ENCODE measurements at regions not wholly inside any gene's neighbourhood (a gene's known extent, or its start where the extent isn't known, plus 50 kb on each side); places are given as distances from the start of the nearest gene placed in this dataset.
A peak's percentile ranks its signal among the peaks of the same experiment; 100 is the strongest.
"Not testable (repeated sequence)": the region's sequence is repeated elsewhere in the genome, so short reads cannot be mapped to it uniquely, and the experiment has no call there.

GRCh38 chr7:69067397-69067796 is 530.9 kb upstream of the AUTS2 start:
- Histone ChIP-seq H3K9me3 (no peaks in the 10 kb centered on the region), H3K36me3 (no peaks in the 10 kb centered on the region), H3K27me3 (replicated peaks; ENCODE audit: insufficient read depth) (no peaks in the 10 kb centered on the region), H3K4me3 (no peak overlapping the region), H3K27ac (no peak overlapping the region), H3K4me1 (replicated peaks) (no peaks in the 10 kb centered on the region)
- intact Hi-C loops (cut with DNase I): no loop called here
- TF ChIP-seq POLR2AphosphoS5 (IDR thresholded peaks at IDR 0.05): no peak
- peak in 3 of 4 experiments; percentile 25 to 43 (median 28) for TF ChIP-seq CTCF (IDR thresholded peaks at IDR 0.05)
- peak; percentile 34 for DNase-seq (ENCODE audit: low spot score)
- 22% methylated on average over 3 of the region's 3 CpGs for WGBS

- 86% methylated on average over 3 of the region's 3 CpGs for WGBS
- intact Hi-C loops (cut with DNase I): no loop called here
- H3K27ac ChIP-seq: no peak overlapping the region
- no peak for TF ChIP-seq POLR2A (IDR thresholded peaks at IDR 0.05)
- no peak for TF ChIP-seq CTCF (IDR thresholded peaks at IDR 0.05)
- TF ChIP-seq POLR2AphosphoS5 (IDR thresholded peaks at IDR 0.05): no peak
- no peaks in the 10 kb centered on the region for H3K27me3 ChIP-seq (replicated peaks; ENCODE audit: insufficient read depth)
- H3K4me1 ChIP-seq (replicated peaks): no peaks in the 10 kb centered on the region
- no peaks in the 10 kb centered on the region for H3K9me3 ChIP-seq
- H3K36me3 ChIP-seq: no peaks in the 10 kb centered on the region
- DNase-seq (ENCODE audit: low spot score): no peak
- no peak overlapping the region for H3K4me3 ChIP-seq
These were observed 527.8 kb upstream of the AUTS2 start for GRCh38 chr7:69070476-69070875.

- 64% methylated on average over 4 of the region's 4 CpGs for WGBS
- intact Hi-C loops (cut with DNase I): no loop called here
- DNase-seq (ENCODE audit: low spot score): no peak
- no peak for TF ChIP-seq POLR2A (IDR thresholded peaks at IDR 0.05)
- no peak for TF ChIP-seq POLR2AphosphoS5 (IDR thresholded peaks at IDR 0.05)
- no peak for TF ChIP-seq CTCF (IDR thresholded peaks at IDR 0.05)
- Histone ChIP-seq H3K27me3 (replicated peaks; ENCODE audit: insufficient read depth) (no peaks in the 10 kb centered on the region), H3K4me3 (no peak overlapping the region), H3K36me3 (no peaks in the 10 kb centered on the region), H3K4me1 (replicated peaks) (no peaks in the 10 kb centered on the region), H3K9me3 (no peaks in the 10 kb centered on the region), H3K27ac (no peak overlapping the region)
These were observed 521.7 kb upstream of the AUTS2 start for GRCh38 chr7:69076566-69076965.

GRCh38 chr7:69078997-69079769 is 519.1 kb upstream of the AUTS2 start:
- H3K4me1 ChIP-seq (replicated peaks): no peaks in the 10 kb centered on the region
- H3K36me3 ChIP-seq: no peaks in the 10 kb centered on the region
- intact Hi-C loops (cut with DNase I): no loop called here
- no peaks in the 10 kb centered on the region for H3K27me3 ChIP-seq (replicated peaks; ENCODE audit: insufficient read depth)
- H3K27ac ChIP-seq: no peak overlapping the region
- no peaks in the 10 kb centered on the region for H3K9me3 ChIP-seq
- DNase-seq (ENCODE audit: low spot score): peak; percentile 14
- H3K4me3 ChIP-seq: no peak overlapping the region
- TF ChIP-seq POLR2AphosphoS5 (IDR thresholded peaks at IDR 0.05) (peak; percentile 42), CTCF (IDR thresholded peaks at IDR 0.05) (no peak)
- WGBS: 45% methylated on average over 9 of the region's 9 CpGs

GRCh38 chr7:69087281-69087680 is 511.0 kb upstream of the AUTS2 start:
- WGBS: 86% methylated on average over 2 of the region's 2 CpGs
- H3K36me3 ChIP-seq; H3K4me3 ChIP-seq; DNase-seq (ENCODE audit: low spot score); H3K27me3 ChIP-seq (replicated peaks; ENCODE audit: insufficient read depth); H3K9me3 ChIP-seq; H3K4me1 ChIP-seq (replicated peaks); H3K27ac ChIP-seq; intact Hi-C loops (cut with DNase I): not testable (repeated sequence)
